SH-SY5Y (cell line): ENCODE measurements at regions not wholly inside any gene's neighbourhood (a gene's known extent, or its start where the extent isn't known, plus 50 kb on each side); places are given as distances from the start of the nearest gene placed in this dataset.

Experiments used
- GATA2 ChIP-seq: IDR thresholded peaks from 2 replicates; pipeline ENCODE4 v1.6.1; 2011; ENCODE audit warnings: mild to moderate bottlenecking, low read depth, low read length
- GATA3 ChIP-seq: IDR thresholded peaks from 2 replicates; pipeline ENCODE4 v1.6.1; 2011; ENCODE audit warnings: low read depth, mild to moderate bottlenecking, low read length, moderate library complexity

DNA sequence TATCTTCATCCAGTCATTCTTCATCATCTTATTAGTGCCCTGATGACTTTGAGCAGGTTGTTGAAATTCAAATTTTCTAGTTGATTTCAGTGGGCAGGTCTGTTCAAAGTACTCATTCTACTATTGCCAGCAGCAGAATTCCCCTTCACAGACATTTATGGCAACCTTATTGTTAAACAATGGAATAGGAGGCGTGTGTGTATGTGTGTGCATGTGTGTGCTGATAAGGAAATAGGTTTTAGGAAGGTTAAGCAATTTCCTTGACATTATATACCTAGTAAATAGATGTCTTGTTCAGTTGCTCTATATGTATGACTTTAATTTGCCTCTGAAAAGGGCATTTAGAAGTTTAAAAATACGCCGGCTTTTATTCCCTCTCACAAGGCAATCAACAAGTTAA is 601.4 kb upstream of the CA10 start:
- TF ChIP-seq GATA2 (no peak), GATA3 (no peak)
